SU-DHL-6 (cell line): ENCODE measurements at regions not wholly inside any gene's neighbourhood (a gene's known extent, or its start where the extent isn't known, plus 50 kb on each side); places are given as distances from the start of the nearest gene placed in this dataset.

Source experiments
- H2AFZ ChIP-seq: fragments of 200-600 bp; sonication (generic); 2 replicates; pipeline ENCODE4 v1.6.1; 2014; ENCODE audit warnings: low read depth, mild to moderate bottlenecking, moderate library complexity, mixed read lengths, antibody characterized with exemption, low read length; ENCODE audit not compliant: severe bottlenecking
- H3F3A ChIP-seq: fragments of 200-600 bp; shearing (Covaris generic); 2 replicates; pipeline ENCODE4 v1.6.0; 2016; ENCODE audit warnings: antibody characterized with exemption, mild to moderate bottlenecking; ENCODE audit not compliant: insufficient read depth
- H3K27ac ChIP-seq: fragments of 200-600 bp; sonication (generic); 2 replicates; pipeline ENCODE4 v1.5.1; 2016; ENCODE audit warnings: low read depth, mild to moderate bottlenecking, low read length, moderate library complexity, mixed read lengths
- H3K27me3 ChIP-seq: fragments of 200-600 bp; sonication (generic), shearing (Covaris generic); 2 replicates; pipeline ENCODE4 v1.6.0; 2014; ENCODE audit warnings: mild to moderate bottlenecking, low read length
- H3K36me3 ChIP-seq: fragments of 200-600 bp; sonication (generic); 2 replicates; pipeline ENCODE4 v1.6.1; 2014; ENCODE audit warnings: mild to moderate bottlenecking, low read length, mixed read lengths
- H3K4me2 ChIP-seq: fragments of 300-600, 200-600 bp; shearing (Covaris generic), sonication (generic); 2 replicates; pipeline ENCODE4 v1.6.0; 2014; ENCODE audit warnings: low read length, low read depth, mild to moderate bottlenecking; ENCODE audit not compliant: poor library complexity, severe bottlenecking
- H3K4me3 ChIP-seq: fragments of 200-600 bp; sonication (generic); 2 replicates; pipeline ENCODE4 v1.5.1; 2014; ENCODE audit warnings: antibody characterized with exemption, low read length, mild to moderate bottlenecking, mixed read lengths; ENCODE audit not compliant: insufficient read depth, poor library complexity, severe bottlenecking
- H3K79me2 ChIP-seq: fragments of 200-600 bp; sonication (generic); 2 replicates; pipeline ENCODE4 v1.6.1; 2014; ENCODE audit warnings: mild to moderate bottlenecking, low read length, moderate library complexity; ENCODE audit not compliant: insufficient read depth
- H3K9ac ChIP-seq: fragments of 200-600 bp; sonication (generic); 2 replicates; pipeline ENCODE4 v1.7.0; 2014; ENCODE audit warnings: mild to moderate bottlenecking, low read length
- H3K9me2 ChIP-seq: fragments of 200-600 bp; sonication (generic); replicated peaks from 2 replicates; pipeline ENCODE4 v1.6.1; 2014; ENCODE audit warnings: low read length; ENCODE audit not compliant: insufficient read depth
- H3K9me3 ChIP-seq: fragments of 200-600 bp; sonication (generic); 2 replicates; pipeline ENCODE4 v1.6.1; 2014; ENCODE audit warnings: low read length, mixed read lengths; ENCODE audit not compliant: insufficient read depth
- H4K20me1 ChIP-seq: fragments of 200-600 bp; sonication (generic); 2 replicates; pipeline ENCODE4 v1.6.1; 2014; ENCODE audit warnings: low read depth, mild to moderate bottlenecking, antibody characterized with exemption, low read length, moderate library complexity, mixed read lengths
- EZH2phosphoT487 ChIP-seq: fragments of 200-600 bp; sonication (generic), shearing (Covaris generic); conservative IDR thresholded peaks from 2 replicates; pipeline ENCODE4 v1.6.1; 2018; ENCODE audit warnings: mild to moderate bottlenecking, antibody characterized with exemption, low read length, moderate library complexity, mixed read lengths
- TF ChIP-seq, protein P1 (sequence below): fragments of 200-600 bp; sonication (generic); IDR thresholded peaks from one replicate; pipeline ENCODE4 v1.5.1; 2017; ENCODE audit warnings: antibody characterized with exemption, mild to moderate bottlenecking, low read length, moderate library complexity; ENCODE audit not compliant: insufficient read depth, poor library complexity, severe bottlenecking

GRCh38 chr13:104648291-104648690, 1582.1 kb upstream of the SLC10A2 start:
- Histone ChIP-seq H3F3A (no peaks in the 10 kb centered on the region), H2AFZ (no peak overlapping the region), H3K9me3 (no peaks in the 10 kb centered on the region), H3K79me2 (no peaks in the 10 kb centered on the region), H3K27me3 (no peaks in the 10 kb centered on the region), H3K4me3 (no peak overlapping the region), H3K4me2 (no peak overlapping the region), H3K36me3 (no peaks in the 10 kb centered on the region), H3K9me2 (no peaks in the 10 kb centered on the region), H3K27ac (no peak overlapping the region), H4K20me1 (no peaks in the 10 kb centered on the region), H3K9ac (no peak overlapping the region)
- TF ChIP-seq EZH2phosphoT487, result no peak
- TF ChIP-seq, protein P1, sequence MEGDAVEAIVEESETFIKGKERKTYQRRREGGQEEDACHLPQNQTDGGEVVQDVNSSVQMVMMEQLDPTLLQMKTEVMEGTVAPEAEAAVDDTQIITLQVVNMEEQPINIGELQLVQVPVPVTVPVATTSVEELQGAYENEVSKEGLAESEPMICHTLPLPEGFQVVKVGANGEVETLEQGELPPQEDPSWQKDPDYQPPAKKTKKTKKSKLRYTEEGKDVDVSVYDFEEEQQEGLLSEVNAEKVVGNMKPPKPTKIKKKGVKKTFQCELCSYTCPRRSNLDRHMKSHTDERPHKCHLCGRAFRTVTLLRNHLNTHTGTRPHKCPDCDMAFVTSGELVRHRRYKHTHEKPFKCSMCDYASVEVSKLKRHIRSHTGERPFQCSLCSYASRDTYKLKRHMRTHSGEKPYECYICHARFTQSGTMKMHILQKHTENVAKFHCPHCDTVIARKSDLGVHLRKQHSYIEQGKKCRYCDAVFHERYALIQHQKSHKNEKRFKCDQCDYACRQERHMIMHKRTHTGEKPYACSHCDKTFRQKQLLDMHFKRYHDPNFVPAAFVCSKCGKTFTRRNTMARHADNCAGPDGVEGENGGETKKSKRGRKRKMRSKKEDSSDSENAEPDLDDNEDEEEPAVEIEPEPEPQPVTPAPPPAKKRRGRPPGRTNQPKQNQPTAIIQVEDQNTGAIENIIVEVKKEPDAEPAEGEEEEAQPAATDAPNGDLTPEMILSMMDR, result no peak

DNA sequence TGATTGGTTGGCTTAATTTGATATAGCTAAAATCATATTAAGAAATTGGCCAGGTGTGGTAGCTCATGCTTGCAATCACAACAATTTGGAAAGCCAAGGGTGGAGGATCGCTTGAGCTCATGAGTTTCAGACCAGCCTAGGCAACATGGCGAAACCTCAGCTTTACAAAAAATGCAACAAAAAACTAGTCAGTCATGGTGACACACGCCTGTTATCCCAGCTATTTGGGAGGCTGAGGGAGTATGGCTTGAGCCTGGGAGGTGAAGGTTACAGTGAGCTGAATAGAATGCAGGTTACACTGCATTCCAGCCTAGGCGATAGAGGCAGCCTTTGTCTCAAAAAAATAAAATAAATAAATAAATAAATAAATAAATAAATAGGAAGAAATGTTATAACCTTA, 1579.6 kb upstream of the SLC10A2 start:
- no peak for TF ChIP-seq EZH2phosphoT487
- TF ChIP-seq, protein P1, result no peak
- Histone ChIP-seq H4K20me1 (no peaks in the 10 kb centered on the region), H2AFZ (no peak overlapping the region), H3F3A (no peaks in the 10 kb centered on the region), H3K36me3 (no peaks in the 10 kb centered on the region), H3K4me3 (no peak overlapping the region), H3K9me3 (no peaks in the 10 kb centered on the region), H3K27me3 (no peaks in the 10 kb centered on the region), H3K27ac (no peak overlapping the region), H3K9me2 (no peaks in the 10 kb centered on the region), H3K4me2 (no peak overlapping the region), H3K9ac (no peak overlapping the region), H3K79me2 (no peaks in the 10 kb centered on the region)

GRCh38 chr13:104641309-104641708, 1575.1 kb upstream of the SLC10A2 start:
- no peak overlapping the region for H3K4me2 ChIP-seq
- TF ChIP-seq EZH2phosphoT487, result no peak
- TF ChIP-seq, protein P1, result no peak

More at GRCh38 chr13:104641309-104641708, 1575.1 kb upstream of the SLC10A2 start:
- Histone ChIP-seq H4K20me1 (no peaks in the 10 kb centered on the region), H3F3A (no peaks in the 10 kb centered on the region), H3K9me2 (no peaks in the 10 kb centered on the region), H3K27ac (no peak overlapping the region), H2AFZ (no peak overlapping the region), H3K27me3 (no peaks in the 10 kb centered on the region), H3K79me2 (no peaks in the 10 kb centered on the region), H3K9ac (no peak overlapping the region), H3K9me3 (no peaks in the 10 kb centered on the region), H3K36me3 (no peaks in the 10 kb centered on the region), H3K4me3 (no peak overlapping the region)
